Thyroid gland (tissue), 4 donors: ENCODE measurements at regions not wholly inside any gene's neighbourhood (a gene's known extent, or its start where the extent isn't known, plus 50 kb on each side); places are given as distances from the start of the nearest gene placed in this dataset.

ENCODE experiments used
- CTCF ChIP-seq, 6 experiments: fragments of 200-600 bp in 3 of 6; fragments of 450-650 bp in 3 of 6; sonication (generic) in 3 of 6; IDR thresholded peaks; one replicate each; pipeline ENCODE4 v1.5.1; 2016 to 2019; ENCODE audit warnings: antibody characterized with exemption in 6 of 6, mild to moderate bottlenecking in 2 of 6, inconsistent platforms in 1 of 6, moderate library complexity in 1 of 6
- POLR2A ChIP-seq, 2 donors: fragments of 450-650 bp; IDR thresholded peaks; one replicate each; pipeline ENCODE4 v1.6.1; 2017; ENCODE audit warnings: antibody characterized with exemption in 2 of 2, mild to moderate bottlenecking in 2 of 2, moderate library complexity in 1 of 2

- no peak for TF ChIP-seq CTCF (IDR thresholded peaks at IDR 0.05)
- TF ChIP-seq POLR2A (IDR thresholded peaks at IDR 0.05), result no peak
Observed at GRCh38 chr3:73144276-73144675, 82.8 kb downstream of the EBLN2 start.
